ENCODE measurements at regions not wholly inside any gene's neighbourhood (a gene's known extent, or its start where the extent isn't known, plus 50 kb on each side); places are given as distances from the start of the nearest gene placed in this dataset.
"Not testable (repeated sequence)": the region's sequence is repeated elsewhere in the genome, so short reads cannot be mapped to it uniquely, and the experiment has no call there.

GRCh38 chr17:54639426-54639825, 261.2 kb upstream of the TOM1L1 start:
- not testable (repeated sequence) for TF ChIP-seq CTCF (conservative IDR thresholded peaks at IDR 0.05); ZFX (IDR thresholded peaks at IDR 0.05)

All from C4-2B (cell line).